ENCODE measurements at regions not wholly inside any gene's neighbourhood (a gene's known extent, or its start where the extent isn't known, plus 50 kb on each side); places are given as distances from the start of the nearest gene placed in this dataset.

GRCh38 chr15:49737127-49737526 is 116.3 kb downstream of the DTWD1 start:
- TF ChIP-seq CTCF (IDR thresholded peaks at IDR 0.05) = no peak
- no peak for TF ChIP-seq POLR2AphosphoS5 (IDR thresholded peaks at IDR 0.05)
- no peak for TF ChIP-seq POLR2A (IDR thresholded peaks at IDR 0.05)
- TF ChIP-seq EP300 (IDR thresholded peaks at IDR 0.05; ENCODE audit: low read depth) = no peak
- peaks cover 0 to 31% (median 10%) of the 10 kb centered on the region in 4 donors for H3K4me1 ChIP-seq
- no peak overlapping the region for H3K27ac ChIP-seq
- in situ Hi-C loops (cut with MboI; ENCODE audit: low pct_ligation_motif_present in 1 of 4, low pct_unique_long_range_greater_than_20kb in 1 of 4, low sequenced_read_pairs in 3 of 4) = no loop called here
- no peaks in the 10 kb centered on the region for H3K36me3 ChIP-seq
- H3K4me3 ChIP-seq = no peak overlapping the region
- intact Hi-C loops (cut with DNase I; ENCODE audit: low total_unique reads) = no loop called here
- no peaks in the 10 kb centered on the region for H3K27me3 ChIP-seq
- no peaks in the 10 kb centered on the region for H3K9me3 ChIP-seq
- no peak for DNase-seq

GRCh38 chr15:49741712-49742111 is 120.9 kb downstream of the DTWD1 start:
- Histone ChIP-seq H3K4me3 (no peak overlapping the region), H3K36me3 (no peaks in the 10 kb centered on the region), H3K9me3 (no peaks in the 10 kb centered on the region), H3K27me3 (no peaks in the 10 kb centered on the region), H3K4me1 (peaks cover 0 to 20% (median 6%) of the 10 kb centered on the region in 4 donors), H3K27ac (peak overlapping the region; percentile 78 to 87 (median 81))
- peak; percentile 73 for DNase-seq
- no peak for TF ChIP-seq EP300 (IDR thresholded peaks at IDR 0.05; ENCODE audit: low read depth)
- no peak for TF ChIP-seq POLR2AphosphoS5 (IDR thresholded peaks at IDR 0.05)
- TF ChIP-seq CTCF (IDR thresholded peaks at IDR 0.05) = no peak
- no peak for TF ChIP-seq POLR2A (IDR thresholded peaks at IDR 0.05)
- intact Hi-C loops (cut with DNase I; ENCODE audit: low total_unique reads) (no loop called here), in situ Hi-C loops (cut with MboI; ENCODE audit: low pct_ligation_motif_present in 1 of 4, low pct_unique_long_range_greater_than_20kb in 1 of 4, low sequenced_read_pairs in 3 of 4) (no loop called here)

GRCh38 chr15:49742381-49742780 is 121.5 kb downstream of the DTWD1 start:
- intact Hi-C loops (cut with DNase I; ENCODE audit: low total_unique reads) = no loop called here

GRCh38 chr15:49747340-49747739 is 126.5 kb downstream of the DTWD1 start:
- in situ Hi-C loops (cut with MboI; ENCODE audit: low pct_ligation_motif_present in 1 of 4, low pct_unique_long_range_greater_than_20kb in 1 of 4, low sequenced_read_pairs in 3 of 4) = no loop called here
- H3K27me3 ChIP-seq = no peaks in the 10 kb centered on the region
- TF ChIP-seq EP300 (IDR thresholded peaks at IDR 0.05; ENCODE audit: low read depth) = no peak
- no peak for TF ChIP-seq POLR2A (IDR thresholded peaks at IDR 0.05)
- no peak for TF ChIP-seq CTCF (IDR thresholded peaks at IDR 0.05)
- TF ChIP-seq POLR2AphosphoS5 (IDR thresholded peaks at IDR 0.05) = no peak
- no peak for DNase-seq
- 81% methylated on average over 1 of the region's 1 CpG; no CpG with 5 or more reads in 1 of the 2 donors for WGBS, 2 donors (ENCODE audit: low coverage in 1 of 2)
- intact Hi-C loops (cut with DNase I; ENCODE audit: low total_unique reads) = no loop called here
- no peaks in the 10 kb centered on the region for H3K36me3 ChIP-seq
- H3K27ac ChIP-seq = no peak overlapping the region
- H3K4me3 ChIP-seq = no peak overlapping the region
- peaks cover 0 to 6% (median 3%) of the 10 kb centered on the region in 4 donors for H3K4me1 ChIP-seq
- H3K9me3 ChIP-seq = no peaks in the 10 kb centered on the region

More at GRCh38 chr15:49742381-49742780, 121.5 kb downstream of the DTWD1 start:
- peak; percentile 70 for DNase-seq
- Histone ChIP-seq H3K4me1 (peaks cover 0 to 20% (median 6%) of the 10 kb centered on the region in 4 donors), H3K9me3 (no peaks in the 10 kb centered on the region), H3K27ac (peak overlapping the region; percentile 78 to 87 (median 81)), H3K27me3 (no peaks in the 10 kb centered on the region), H3K36me3 (no peaks in the 10 kb centered on the region), H3K4me3 (no peak overlapping the region)
- no peak for TF ChIP-seq EP300 (IDR thresholded peaks at IDR 0.05; ENCODE audit: low read depth)
- TF ChIP-seq POLR2A (IDR thresholded peaks at IDR 0.05) = no peak
- TF ChIP-seq CTCF (IDR thresholded peaks at IDR 0.05) = no peak
- TF ChIP-seq POLR2AphosphoS5 (IDR thresholded peaks at IDR 0.05) = peak in 2 of 3 donors; percentile 17 to 30
- in situ Hi-C loops (cut with MboI; ENCODE audit: low pct_ligation_motif_present in 1 of 4, low pct_unique_long_range_greater_than_20kb in 1 of 4, low sequenced_read_pairs in 3 of 4) = no loop called here
- WGBS, 2 donors (ENCODE audit: low coverage in 1 of 2) = 54% methylated on average over 3 of the region's 3 CpGs; no CpG with 5 or more reads in 1 of the 2 donors

All from transverse colon (tissue), 4 donors.